NB4 (cell line): ENCODE measurements at regions not wholly inside any gene's neighbourhood (a gene's known extent, or its start where the extent isn't known, plus 50 kb on each side); places are given as distances from the start of the nearest gene placed in this dataset.
"Not testable (repeated sequence)": the region's sequence is repeated elsewhere in the genome, so short reads cannot be mapped to it uniquely, and the experiment has no call there.

Experiments
- DNase-seq: peaks from one replicate; pipeline ENCODE4 v3.0.0; 2010; ENCODE audit warnings: low read depth
- H3K4me3 ChIP-seq: one replicate; pipeline ENCODE4 v1.5.1; 2011; ENCODE audit warnings: mild to moderate bottlenecking, low read depth, low read length, moderate library complexity
- CTCF ChIP-seq: IDR thresholded peaks from one replicate; pipeline ENCODE4 v1.5.1; 2012; ENCODE audit warnings: low read depth, low read length
- MYC ChIP-seq: IDR thresholded peaks from 2 replicates; pipeline ENCODE4 v1.6.1; 2011; ENCODE audit warnings: low read depth, low read length
- POLR2A ChIP-seq: IDR thresholded peaks from 2 replicates; pipeline ENCODE4 v1.6.1; 2011; ENCODE audit warnings: mild to moderate bottlenecking; ENCODE audit not compliant: insufficient read length; ENCODE audit errors: extremely low read depth
- TF ChIP-seq, protein P1 (sequence below): IDR thresholded peaks from 2 replicates; pipeline ENCODE4 v1.6.1; 2011; ENCODE audit warnings: low read depth, low read length

- TF ChIP-seq, protein P1, sequence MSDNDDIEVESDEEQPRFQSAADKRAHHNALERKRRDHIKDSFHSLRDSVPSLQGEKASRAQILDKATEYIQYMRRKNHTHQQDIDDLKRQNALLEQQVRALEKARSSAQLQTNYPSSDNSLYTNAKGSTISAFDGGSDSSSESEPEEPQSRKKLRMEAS: no peak
- TF ChIP-seq POLR2A (no peak), CTCF (no peak), MYC (no peak)
- DNase-seq: no peak
- H3K4me3 ChIP-seq: no peak overlapping the region
These were observed 140.7 kb upstream of the FAM78B start for GRCh38 chr1:166307261-166308188.

DNA sequence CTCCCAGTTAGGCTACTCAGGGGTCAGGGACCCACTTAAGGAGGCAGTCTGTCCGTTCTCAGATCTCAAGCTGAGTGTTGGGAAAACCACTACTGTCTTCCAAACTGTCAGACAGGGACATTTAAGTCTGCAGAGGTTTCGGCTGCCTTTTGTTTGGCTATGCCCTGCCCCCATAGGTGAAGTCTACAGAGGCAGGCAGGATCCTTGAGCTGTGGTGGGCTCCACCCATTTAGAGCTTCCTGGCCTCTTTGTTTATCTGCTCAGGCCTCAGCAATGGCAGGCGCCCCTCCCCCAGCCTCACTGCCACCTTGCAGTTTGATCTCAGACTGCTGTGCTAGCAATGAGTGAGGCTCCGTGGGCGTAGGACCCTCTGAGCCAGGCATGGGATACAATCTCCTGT, 149.5 kb upstream of the FAM78B start:
- not testable (repeated sequence) for DNase-seq

GRCh38 chr1:166322470-166322869, 155.7 kb upstream of the FAM78B start:
- TF ChIP-seq POLR2A (no peak), CTCF (no peak), MYC (no peak)
- TF ChIP-seq, protein P1: no peak
- no peak overlapping the region for H3K4me3 ChIP-seq
- DNase-seq: no peak

More for the DNA sequence above, 149.5 kb upstream of the FAM78B start:
- H3K4me3 ChIP-seq: not testable (repeated sequence)

GRCh38 chr1:166327886-166328285, 161.1 kb upstream of the FAM78B start:
- H3K4me3 ChIP-seq: no peak overlapping the region
- DNase-seq: no peak
- TF ChIP-seq, protein P1: no peak
- no peak for TF ChIP-seq POLR2A
- no peak for TF ChIP-seq MYC

DNA sequence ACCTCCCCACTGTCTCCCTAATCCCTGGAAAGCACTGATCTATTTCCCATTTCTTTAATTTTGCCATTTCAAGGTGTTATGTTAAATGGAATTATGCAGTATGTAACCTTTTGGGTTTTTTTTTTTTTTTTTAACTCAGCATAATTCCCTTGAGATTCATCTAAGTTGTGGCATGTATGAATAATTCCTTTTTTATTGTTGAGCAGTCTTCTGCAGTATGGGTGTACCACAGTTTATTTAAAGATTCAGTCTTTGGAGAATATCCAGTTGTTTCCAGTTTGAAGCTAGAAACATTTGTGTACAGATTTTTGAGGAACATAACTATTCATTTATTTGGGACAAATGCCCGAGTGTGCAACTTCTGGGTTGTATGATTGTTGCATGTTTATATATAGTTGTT, 162.2 kb upstream of the FAM78B start:
- DNase-seq: no peak
- TF ChIP-seq CTCF (no peak), MYC (no peak), POLR2A (no peak)
- TF ChIP-seq, protein P1: no peak
- H3K4me3 ChIP-seq: no peak overlapping the region

- TF ChIP-seq MYC (no peak), CTCF (no peak), POLR2A (no peak)
- TF ChIP-seq, protein P1: no peak
- no peak for DNase-seq
- no peak overlapping the region for H3K4me3 ChIP-seq
These were observed 163.3 kb upstream of the FAM78B start for GRCh38 chr1:166330096-166330495.
